GM19438 (cell line): ENCODE measurements at regions not wholly inside any gene's neighbourhood (a gene's known extent, or its start where the extent isn't known, plus 50 kb on each side); places are given as distances from the start of the nearest gene placed in this dataset.

Experiments used
- ATAC-seq: cut with Tn5 transposase; IDR thresholded peaks from one replicate; pipeline ENCODE4 v1.9.1; 2021; ENCODE audit warnings: low read depth; ENCODE audit not compliant: unreplicated experiment

- ATAC-seq, result no peak
Measured at GRCh38 chr9:86893811-86894490, 53.4 kb downstream of the GAS1 start.

- no peak for ATAC-seq
Measured at GRCh38 chr9:86892576-86892975, 54.7 kb downstream of the GAS1 start.

DNA sequence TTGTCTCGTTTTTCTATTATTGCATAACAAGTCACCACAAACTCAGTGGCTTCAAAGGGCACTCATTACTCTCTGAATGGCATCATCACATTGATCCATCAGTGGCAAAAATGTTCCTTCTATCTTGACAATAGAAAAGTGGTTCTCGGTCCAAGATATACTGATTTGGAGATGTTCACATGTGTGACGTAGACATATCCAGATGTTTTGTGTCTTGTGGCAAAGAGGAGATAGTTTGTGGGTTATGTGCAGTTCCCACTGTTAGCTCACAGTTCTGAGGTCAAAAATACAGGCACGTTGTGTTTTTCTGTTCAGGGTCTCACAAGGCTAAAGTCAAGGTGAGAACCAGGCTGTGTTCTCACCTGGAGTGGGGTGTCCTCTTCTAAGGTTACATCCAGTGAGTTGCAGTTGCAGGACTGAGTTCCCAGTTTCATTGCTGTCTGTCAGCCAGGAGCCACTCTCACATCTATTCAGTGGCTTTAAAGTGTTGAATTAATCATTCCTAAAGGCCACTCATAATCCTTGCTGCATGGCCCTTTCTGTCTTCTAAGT, 55.3 kb downstream of the GAS1 start:
- no peak for ATAC-seq

- ATAC-seq, result no peak
Measured at GRCh38 chr9:86891091-86891490, 56.2 kb downstream of the GAS1 start.

DNA sequence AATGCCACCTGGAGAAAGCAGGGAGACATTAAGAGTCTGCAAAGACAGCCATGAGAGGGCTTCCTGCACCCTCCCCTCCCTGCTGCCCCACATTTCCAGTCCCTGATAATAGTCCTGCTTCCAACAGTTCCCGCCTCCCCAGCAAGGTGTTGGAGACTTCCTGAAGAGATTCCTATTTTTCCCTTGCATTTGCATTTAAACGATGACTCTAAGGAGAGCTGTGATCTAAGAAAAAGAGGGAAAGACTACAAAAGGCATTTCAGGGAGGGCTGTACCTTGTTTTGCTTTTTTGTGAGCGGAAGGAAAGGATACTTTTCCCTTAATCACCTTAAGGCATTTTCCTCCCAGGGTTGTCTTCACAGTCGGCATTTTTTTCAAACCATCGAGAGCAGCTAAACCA, 62.1 kb downstream of the GAS1 start:
- ATAC-seq, result no peak

DNA sequence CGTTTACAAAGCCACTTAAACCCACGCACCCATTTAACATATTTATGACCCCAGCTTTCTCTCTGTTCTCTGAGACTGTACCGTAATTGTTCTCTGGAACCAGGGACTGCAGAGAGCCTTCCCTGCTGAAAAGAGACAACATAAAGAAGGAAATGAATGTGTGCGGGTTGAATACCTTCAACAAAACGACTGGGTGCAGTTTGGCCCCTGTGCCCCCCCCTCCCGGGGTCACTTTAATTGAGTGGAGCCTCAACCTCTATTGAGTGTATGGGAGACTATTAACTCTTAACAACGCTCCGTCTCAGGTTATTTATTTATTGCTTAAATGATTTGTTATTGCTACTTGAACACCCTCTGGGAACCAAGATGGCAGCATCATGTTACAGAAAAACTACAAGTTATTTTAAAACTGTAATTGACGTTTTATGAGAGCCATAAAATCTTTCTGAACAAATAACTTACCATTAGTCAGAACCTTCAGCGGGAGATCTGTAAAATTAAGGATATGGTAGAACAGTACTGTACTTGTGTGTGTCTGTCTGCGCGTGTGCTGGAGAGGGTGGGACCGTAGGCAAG, 70.6 kb downstream of the GAS1 start:
- no peak for ATAC-seq

DNA sequence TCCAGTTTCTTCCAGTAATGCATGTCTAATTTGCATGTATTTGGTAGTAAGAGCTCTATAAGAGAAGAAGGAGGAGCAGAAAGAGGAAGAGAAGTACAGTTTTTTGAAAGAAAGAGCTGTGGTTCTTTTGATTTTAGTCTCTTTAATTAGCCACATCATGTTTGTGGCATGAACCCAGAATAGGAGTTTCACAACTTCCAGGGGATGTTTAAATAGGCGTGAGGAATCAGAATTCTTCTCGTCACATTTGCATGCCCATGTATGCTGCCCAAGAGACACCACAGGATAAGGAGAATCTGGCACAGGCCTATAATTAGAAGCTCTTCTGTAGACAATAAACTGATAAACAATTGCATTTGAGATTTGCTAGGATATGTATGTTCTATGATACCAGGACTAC, 78.7 kb downstream of the GAS1 start:
- no peak for ATAC-seq

- ATAC-seq, result no peak
Measured at GRCh38 chr9:86867804-86868313, 79.4 kb downstream of the GAS1 start.

DNA sequence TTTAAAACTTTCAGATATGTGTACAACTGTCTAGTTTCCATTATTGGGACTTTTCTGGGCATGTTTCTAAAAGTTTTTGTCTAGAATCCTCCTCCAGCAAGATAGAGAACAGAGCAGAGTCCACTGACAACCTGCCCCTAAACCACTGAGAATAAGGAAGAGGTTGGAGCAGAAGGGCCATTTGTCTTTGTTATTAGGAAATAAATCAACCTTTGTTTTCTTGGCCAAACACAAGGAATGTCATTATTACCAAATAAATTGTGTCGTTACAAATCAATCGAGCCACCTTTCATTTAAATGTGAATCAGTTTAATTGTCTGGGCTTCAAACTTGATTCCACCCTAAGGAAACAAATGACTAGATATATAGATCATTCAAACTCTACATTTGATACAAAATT, 81.4 kb downstream of the GAS1 start:
- ATAC-seq, result no peak

GRCh38 chr9:86860006-86860405, 87.3 kb downstream of the GAS1 start:
- no peak for ATAC-seq

GRCh38 chr9:86859056-86859455, 88.2 kb downstream of the GAS1 start:
- no peak for ATAC-seq

- ATAC-seq, result no peak
Measured at GRCh38 chr9:86858009-86858408, 89.3 kb downstream of the GAS1 start.

- no peak for ATAC-seq
Measured at GRCh38 chr9:86856259-86856658, 91.0 kb downstream of the GAS1 start.

GRCh38 chr9:86854898-86855523, 92.3 kb downstream of the GAS1 start:
- ATAC-seq, result no peak

GRCh38 chr9:86846656-86847055, 100.7 kb downstream of the GAS1 start:
- no peak for ATAC-seq

GRCh38 chr9:86843206-86843605, 104.1 kb downstream of the GAS1 start:
- ATAC-seq, result no peak

DNA sequence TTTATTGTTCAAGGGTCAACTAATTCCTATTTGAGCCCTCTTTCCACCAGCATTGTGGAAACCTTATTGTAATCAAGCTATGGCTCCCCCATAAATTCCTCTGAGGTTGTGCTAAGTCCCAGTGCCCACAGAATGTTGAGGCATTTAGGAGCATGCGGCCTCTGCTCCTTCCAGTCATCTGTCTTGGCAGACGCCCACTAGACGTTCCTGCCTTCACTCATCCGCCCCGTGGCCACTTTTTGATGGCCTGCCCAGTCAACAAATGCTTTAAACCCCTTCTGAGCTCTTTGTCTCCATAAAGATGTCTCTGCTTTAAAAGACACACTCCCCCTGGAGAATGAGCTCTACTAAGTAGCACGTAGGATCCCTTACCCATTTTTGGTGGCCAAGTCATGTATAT, 104.7 kb downstream of the GAS1 start:
- no peak for ATAC-seq

DNA sequence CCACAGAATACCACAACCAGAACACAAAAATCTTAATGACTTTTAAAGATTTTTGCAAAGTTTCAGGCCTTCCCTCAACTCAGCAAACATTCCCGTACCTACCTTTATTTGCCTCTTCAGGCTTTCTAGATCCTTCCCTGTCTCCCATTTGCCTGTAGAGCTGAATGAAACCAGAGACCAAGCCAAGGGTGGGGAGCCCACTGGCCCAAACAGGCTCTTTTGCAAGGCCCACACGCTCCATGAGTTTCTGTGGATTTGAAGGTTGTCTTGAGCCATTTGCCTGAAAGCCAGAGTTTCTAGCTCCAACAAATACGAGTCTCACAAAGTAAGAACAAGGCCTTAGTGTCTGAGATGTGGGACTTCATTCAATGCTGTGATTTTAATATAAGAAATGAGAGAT, 107.8 kb downstream of the GAS1 start:
- no peak for ATAC-seq

DNA sequence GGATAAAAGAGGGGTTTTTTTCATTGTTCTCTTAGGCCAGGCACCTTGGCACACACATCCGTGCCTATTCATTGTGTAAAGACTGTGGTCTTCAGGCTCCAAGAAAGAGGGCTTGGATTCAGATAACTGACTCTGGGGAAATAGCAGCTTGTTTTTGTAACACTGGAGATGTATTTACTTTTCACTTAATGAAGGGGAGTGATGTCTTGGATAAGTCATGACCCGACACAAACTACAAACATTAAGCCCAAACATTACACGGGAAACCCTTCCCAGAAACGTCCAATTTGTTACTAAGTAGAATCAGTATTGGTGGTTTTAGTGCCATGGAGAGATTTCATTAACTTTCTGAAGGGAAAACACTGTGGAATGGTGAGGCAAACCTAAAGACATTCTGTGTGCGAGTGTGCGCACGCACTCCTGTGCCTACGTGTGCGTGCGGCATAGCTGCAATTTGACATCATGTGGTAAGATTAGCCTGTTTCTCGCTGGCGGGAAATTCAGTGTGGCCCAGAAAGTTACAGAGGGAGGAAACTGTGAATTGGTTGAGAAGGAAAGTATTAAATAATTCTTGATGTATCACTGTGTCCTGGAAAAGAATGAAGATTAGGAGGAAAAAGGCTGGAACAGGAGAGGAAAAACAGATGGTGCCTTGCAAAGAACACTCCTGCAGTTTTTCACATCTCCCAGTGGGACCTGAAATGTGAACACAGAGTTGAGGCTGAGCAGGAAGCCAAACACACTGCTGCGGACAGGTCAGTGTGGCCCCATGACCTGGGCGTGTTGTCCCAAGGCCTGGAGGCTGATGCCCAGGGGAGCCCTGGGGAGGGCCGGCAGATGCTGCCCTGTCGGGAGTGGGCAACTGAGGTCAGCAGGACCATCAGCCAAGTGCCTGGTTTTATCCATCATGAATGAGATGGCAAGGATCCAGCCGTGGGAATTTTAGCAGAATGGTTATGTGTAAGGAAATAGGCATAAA, 108.5 kb downstream of the GAS1 start:
- ATAC-seq, result no peak

DNA sequence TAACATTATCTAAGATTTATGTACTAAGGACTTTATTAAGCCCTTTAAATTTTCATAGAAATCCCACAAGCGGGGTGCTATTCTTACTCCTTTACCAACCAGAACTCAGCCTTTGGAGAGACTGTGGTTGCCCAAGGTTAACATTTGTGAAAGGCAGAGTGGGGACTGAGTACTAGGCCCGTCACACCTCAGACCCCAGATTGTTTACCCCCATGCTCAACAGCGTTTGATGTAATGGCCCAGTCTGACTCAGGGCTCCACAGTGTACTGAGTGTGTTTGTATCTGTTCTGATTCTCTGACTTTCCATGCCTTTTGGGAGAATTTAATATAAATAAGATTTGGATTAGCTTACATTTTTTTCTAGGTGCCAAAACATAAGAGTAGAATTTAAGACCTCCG, 110.0 kb downstream of the GAS1 start:
- ATAC-seq, result no peak

- ATAC-seq, result peak; percentile 85
Measured at GRCh38 chr9:86836797-86837196, 110.5 kb downstream of the GAS1 start.
